Esophagus mucosa (tissue), 1 donor: ENCODE measurements at regions not wholly inside any gene's neighbourhood (a gene's known extent, or its start where the extent isn't known, plus 50 kb on each side); places are given as distances from the start of the nearest gene placed in this dataset.
"Not testable (repeated sequence)": the region's sequence is repeated elsewhere in the genome, so short reads cannot be mapped to it uniquely, and the experiment has no call there.

Experiments
- ATAC-seq: fragments of 200-7000 bp; cut with Tn5 transposase; one replicate; pipeline ENCODE4 v1.9.1; 2020
- donor health status: DM: yes; HTN: yes; CAD: no.

DNA sequence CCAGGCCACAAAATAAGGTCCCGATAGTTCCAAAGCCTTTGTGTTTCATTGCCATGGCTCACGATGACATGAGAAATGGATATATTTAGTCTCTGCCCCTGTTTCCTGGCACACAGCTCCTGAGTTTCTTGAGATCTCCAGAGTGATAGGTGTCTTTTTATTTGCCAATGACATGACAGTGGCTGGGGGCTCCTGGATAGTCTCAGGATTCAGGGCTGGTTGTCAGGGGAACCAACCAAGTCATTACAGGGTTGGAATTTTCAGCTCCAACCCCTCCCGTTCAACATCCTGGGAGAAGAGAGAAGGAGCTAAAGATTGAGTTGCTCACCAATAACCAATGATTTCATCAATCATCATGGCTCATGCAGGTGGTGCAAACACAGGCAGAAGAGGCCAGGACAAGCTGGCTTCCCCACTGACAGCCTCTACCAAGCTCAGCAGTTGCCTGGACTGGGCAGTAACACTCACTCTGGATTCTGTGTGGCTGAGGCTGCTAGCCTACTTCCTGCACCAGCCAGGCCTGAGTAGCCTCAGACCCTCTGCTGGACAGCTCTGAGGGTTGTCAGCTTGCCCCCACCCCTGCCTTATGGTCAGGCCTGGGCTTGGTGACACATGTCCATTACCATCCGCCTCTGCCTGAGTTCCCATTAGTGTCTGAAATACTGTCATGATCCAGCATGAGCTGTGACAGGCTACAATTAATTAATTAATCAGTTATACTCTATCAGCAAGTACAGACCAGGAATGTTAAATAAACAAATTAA lies 534.4 kb upstream of the CDH5 start:
- no peak for ATAC-seq

DNA sequence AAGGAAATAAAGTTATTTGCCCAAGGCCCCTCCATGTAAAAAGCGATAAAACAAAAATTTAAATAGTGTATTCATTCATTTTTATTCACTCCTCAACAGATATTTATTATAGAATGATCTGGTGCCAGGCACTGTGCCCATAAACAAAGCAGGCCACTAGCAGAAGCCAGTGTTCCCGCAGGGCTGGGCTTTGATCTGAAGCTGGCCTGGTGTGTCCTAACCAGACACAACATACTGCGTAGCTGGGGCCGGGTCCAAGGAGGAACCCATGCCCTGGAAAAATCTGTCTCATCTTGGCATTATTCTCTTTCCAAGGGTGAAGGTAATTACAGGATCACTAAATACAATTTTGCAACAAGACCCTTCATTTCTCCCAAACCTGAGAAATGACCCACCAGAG lies 537.4 kb upstream of the CDH5 start:
- ATAC-seq = no peak

DNA sequence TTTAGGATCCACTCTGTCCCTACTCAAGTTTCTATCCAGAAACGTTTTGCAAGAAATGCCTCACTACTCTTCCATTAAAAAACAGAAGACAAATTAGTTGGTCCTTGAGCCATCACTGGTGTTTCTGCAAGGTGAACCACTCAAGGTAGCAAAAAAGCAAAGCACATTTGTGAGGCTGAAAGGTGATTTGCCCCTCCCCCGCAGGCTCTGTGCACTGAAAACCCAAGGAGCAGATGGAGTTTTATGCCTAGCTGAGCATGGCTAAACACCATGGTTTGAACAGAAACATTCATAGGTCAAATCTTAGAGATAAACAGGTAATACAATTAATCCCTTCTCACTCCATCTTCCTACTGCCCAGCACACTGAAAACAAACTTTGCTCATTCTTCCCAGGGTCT lies 538.2 kb upstream of the CDH5 start:
- ATAC-seq = no peak

DNA sequence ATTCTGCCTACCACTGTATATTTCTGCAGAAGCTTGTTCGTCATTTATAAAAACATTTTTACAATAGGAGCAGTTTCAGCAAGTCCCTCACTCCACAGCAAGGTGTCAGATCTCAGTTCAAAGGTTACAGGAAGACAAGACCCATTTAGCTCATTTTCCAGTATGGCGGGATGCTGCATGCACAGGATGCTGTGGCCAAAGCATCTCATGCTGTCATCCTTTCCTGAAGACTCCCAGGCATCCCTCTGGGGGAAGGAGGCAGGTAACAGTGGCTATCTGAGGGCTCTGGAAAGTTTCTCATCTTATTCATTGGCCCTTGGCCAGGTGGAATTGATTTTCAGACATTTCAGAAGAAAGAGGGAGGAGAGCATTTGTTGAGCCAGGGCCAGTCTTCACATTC lies 539.3 kb upstream of the CDH5 start:
- ATAC-seq = no peak

DNA sequence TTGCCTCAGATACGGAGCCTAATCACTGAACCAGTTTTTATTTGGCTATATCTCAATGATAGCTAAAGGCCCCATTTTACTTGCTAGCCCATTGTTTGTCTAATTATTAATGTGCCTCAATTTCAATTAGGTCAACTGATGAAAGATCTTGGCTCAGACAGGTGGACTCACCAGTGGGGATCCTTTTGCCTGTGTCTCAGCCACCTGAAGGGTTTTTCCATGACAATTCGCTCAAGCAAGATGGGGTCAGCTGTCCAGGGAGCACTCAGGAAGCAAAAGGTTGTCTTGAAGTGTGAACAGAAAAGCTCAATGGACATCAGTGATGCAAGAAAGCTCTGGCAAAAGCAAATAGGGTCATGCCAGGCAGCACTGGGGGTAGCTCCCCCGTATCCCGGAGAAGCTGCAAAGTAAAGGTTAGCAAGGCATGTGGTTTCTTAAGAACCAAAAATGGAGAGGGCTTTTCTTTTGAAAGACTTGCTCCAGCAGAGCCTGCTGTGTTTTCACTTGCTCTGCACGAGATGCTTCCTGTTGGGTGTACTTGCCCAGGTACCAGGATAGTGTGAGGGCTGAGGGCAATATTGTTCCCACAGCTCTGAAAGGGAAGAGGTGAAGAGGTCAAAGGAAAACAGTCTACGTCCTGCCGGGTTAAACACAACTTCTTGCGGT lies 541.2 kb upstream of the CDH5 start:
- ATAC-seq = no peak

DNA sequence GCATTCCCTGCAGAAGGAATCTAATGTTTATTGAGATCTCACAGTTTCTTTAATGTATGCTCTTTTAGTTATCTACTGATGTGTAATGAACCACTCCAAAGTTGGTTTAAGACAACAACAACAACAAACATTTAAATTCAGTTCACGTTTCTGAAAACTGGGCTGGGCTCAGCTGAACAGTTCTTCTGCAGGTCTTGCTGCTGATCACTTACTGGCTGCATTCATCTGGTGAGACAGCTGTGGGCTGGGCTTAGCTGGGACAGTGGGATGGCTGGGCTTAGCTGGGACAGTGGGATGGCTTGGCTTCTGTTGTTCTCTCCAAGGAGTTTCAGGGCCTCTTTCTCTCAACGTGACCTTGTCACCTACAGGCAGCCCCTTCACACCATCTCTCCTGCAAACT lies 544.3 kb upstream of the CDH5 start:
- no peak for ATAC-seq

DNA sequence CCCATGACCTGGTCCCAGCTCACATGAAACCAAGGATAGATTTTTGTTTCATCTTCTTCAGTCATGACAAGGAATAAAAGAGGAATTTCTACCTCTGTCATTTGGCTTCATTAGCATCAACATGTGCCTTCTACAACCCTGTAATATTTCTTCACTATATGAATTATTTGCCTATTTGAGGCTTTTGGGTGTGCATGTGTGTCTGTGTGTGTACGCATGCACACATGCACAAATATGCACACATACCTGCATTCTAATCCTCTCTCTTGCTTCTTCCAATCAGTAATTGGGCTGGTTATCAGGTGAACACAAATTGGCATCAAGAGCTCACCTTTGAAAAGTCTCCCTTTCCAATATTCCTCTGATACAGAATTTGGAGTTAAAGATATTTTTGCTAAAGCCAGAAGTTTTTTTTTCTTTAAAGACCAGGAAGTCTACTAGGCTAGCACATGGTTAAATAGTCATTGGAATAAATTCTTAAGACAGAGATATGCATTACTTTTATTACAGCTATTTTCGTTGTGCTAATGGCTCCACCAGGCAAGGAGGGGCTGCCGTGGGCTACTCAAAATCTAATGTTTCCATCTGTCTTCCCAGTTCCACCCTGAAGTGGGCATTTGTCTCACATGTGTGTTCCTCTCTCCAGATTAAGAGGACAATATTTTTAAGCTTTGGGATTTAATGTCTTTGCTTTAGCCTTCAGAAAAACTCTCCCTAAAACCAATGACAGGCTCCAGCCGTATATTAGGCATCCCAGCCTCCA lies 547.2 kb upstream of the CDH5 start:
- ATAC-seq = no peak

DNA sequence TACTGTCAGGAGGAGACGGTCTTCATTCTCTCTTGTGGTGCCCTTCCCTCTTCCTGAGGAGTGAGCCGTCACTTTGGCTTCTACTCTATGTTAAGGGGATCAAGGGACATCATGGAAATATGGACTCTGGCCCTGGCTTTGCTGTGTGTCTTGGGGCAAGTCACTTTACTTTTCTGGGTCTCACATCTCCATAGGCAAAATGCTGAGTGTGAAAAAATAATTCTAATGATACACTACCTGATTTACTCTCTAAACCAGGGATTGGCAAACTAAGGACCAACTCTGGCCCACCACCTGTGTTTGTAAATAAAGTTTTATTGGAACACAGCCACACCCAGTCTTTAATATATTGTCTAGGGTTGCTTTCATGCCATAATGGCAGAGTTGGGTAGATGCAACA lies 548.7 kb upstream of the CDH5 start:
- ATAC-seq = no peak

DNA sequence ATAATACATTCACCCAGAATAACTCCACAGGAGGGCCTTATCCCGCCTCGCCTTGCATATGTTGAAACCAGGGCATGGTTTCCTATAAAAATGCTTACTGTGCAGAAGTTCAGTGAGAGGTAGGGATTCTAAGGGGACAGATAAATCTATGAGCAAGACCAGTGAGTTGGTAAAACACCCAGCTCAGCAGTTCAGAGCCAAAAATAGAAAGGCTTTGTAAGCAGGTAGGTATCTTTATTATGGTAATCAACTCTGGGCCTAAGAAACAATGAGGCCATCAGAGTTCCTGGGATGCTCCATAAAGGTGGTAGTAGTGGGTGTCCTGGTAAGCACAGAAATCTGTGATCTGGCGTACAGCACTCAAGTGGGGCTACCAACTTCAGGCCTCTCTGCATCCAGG lies 549.4 kb upstream of the CDH5 start:
- ATAC-seq = peak; percentile 38

DNA sequence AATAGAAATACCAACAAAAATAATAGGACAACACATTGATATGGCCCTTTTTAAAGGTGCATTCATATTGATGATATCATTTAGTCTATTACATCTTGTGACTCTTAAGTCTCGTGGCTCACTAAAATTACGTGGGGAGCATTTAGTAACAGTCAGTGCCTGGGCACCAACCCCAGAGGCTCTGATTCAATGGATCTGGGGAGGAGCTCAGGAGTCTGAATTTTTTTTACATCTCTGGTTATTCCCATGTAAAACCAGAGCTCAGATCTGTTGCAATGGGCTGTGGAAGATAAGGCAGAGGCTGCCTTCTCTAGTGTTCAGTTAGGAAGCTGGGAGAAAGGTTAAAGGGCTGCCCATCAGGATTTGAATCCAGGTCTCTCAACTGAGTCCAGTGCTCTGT lies 549.9 kb upstream of the CDH5 start:
- no peak for ATAC-seq

DNA sequence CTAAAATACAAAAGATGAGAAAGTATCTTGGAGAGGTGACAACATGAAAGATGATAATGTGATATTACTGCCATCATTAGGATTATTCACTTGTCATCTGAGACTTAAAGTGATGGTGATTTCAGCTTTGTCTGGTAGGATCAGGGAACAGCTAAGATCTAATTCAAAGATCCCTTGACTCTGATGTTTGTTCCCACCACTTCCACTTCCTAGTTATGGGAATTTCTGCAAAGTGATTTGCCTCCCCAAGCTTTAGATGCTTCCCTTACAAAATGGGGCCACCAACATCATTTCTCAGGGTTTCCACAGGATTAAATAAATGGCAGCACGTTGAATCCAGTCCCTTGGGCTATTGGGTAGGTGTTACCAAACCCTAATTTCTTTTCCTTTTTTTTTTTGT lies 550.8 kb upstream of the CDH5 start:
- ATAC-seq = no peak

DNA sequence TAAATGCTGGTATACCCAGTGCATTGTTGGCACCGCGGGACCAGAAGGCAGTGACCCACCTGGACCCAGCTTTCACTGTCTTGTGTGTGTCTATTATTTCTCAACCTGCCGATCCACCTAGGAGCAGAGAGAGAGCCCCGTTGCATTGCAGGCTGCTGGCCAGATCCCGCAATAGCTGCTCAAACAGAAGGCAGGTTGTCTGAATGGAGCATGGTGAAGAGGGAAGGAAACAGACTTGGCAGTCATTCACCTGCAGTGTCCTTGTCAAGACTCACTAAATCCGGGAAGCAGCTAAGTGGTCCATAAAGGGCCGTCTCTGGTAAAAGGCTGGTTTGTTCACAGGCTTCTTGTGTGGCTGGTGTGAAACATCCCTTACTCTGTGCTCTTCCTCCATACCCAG lies 552.6 kb upstream of the CDH5 start:
- ATAC-seq = not testable (repeated sequence)

DNA sequence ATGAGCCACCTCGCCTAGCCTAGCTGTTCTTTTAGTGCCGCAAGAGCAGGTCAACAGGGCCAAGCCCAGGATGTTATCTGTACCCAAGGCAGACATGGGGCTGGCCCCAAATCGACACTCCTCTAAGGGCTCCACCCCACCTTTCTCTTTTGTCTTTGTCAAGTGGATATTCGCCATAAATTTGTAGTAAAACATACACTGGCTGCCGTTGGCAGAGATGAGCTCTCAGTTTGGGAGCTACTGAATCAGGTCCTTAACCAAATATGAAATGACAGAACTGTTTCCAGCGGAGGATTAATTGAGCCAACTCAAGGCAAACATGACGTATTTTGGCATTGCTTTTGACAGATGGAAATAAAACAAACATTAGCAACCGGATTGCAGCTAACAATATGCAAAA lies 556.9 kb upstream of the CDH5 start:
- peak; percentile 95 for ATAC-seq

DNA sequence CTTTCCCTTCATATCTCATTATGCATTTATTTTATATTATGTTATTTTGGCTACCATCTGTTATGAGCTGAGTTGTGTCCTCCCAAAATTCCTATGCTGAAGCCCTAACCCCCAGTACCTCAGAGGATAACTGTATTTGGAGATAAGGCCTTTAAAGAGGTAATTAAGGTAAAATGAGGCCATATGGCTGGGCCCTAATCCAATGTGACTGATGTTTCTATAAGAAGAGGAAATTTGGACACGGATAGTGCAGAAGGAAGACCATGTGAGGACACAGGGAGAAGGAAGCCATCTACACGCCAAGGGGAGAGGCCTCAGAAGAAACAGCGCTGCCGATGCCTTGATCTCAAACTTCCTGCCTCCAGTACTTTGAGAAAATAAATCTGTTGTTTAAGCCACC lies 557.7 kb upstream of the CDH5 start:
- no peak for ATAC-seq

DNA sequence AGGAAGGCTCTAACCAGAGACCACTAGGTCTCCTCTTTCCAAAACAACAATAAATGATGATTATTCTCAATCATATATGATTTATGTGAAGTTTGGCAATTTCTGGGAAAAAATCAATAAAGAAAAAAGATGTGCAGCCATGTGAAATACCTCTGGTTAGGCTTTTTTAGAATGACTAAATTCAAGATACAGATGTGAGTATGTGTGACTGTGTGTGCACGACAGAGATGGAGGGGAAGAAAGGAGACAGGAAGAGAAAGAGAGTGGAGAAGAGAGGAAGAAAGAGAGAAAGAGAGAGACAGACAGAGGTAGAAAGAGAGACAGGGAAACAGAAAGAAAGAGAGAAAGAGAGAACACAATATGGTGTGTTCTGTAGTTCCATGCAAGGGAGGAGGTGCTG lies 558.6 kb upstream of the CDH5 start:
- ATAC-seq = no peak

DNA sequence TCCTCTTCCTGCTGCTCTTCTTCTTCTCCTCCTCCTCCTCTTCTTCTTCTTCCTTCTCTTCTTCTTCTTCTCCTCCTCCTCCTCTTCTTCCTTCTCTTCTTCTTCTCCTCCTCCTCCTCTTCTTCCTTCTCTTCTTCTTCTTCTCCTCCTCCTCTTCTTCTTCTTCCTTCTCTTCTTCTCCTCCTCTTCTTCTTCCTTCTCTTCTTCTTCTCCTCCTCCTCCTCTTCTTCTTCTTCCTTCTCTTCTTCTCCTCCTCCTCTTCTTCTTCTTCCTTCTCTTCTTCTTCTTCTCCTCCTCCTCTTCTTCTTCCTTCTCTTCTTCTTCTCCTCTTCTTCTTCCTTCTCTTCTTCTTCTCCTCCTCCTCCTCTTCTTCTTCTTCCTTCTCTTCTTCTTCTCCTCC lies 560.8 kb upstream of the CDH5 start:
- not testable (repeated sequence) for ATAC-seq

DNA sequence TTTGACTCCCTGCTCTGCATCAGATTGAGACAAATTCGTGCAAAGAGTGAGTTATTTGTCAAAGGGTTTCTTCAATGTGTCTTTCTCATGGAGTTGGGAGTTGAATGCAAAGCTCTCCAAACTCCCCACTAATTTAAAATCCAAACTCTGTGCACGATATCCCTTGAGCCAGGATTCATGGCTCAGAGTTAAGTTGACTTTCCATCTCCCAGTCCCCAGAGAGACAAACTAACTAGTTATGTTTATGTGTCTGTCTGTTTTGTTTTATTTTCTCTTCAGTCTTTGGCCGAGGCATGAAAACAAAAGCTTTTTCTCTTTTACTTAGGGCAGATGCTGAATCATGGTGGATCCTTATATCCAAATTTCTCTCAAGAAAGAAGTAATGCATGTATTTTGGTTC lies 570.0 kb upstream of the CDH5 start:
- ATAC-seq = no peak

DNA sequence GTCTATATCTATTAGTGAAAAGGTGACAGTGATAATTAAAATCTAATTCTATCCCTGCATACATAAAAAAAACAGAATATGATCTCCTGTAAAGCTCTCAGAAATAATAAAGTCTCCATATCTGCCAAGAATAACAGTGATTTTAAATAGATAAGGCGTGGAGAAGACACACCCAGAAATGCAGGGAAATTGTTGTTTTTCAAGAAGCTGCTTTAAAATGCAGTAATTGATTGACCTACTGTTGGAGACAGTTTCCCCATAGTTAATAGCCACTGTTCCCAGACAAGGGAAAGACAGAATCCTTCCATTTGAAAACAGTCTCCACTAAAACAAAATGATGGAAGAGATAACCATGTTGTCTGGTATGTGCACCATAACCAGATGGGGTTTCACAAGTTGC lies 571.5 kb upstream of the CDH5 start:
- ATAC-seq = no peak

DNA sequence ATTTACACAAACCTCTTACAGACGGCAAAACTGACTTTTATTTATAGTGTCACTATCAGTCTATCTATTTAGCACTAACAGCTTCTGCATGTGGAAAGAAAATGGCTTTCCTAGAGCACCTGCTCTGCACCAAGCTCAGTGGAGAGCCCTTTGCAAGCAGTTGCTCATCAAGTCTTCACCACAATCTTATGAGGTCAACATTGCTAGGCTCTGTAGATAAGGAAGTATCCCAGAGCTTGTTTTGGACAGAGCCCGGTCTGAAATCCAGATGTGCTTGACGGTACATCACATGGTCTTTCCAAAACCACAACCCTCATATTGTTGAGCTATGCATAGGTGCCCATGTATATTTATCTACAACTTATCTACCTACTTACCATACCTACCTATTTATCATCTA lies 572.7 kb upstream of the CDH5 start:
- no peak for ATAC-seq

DNA sequence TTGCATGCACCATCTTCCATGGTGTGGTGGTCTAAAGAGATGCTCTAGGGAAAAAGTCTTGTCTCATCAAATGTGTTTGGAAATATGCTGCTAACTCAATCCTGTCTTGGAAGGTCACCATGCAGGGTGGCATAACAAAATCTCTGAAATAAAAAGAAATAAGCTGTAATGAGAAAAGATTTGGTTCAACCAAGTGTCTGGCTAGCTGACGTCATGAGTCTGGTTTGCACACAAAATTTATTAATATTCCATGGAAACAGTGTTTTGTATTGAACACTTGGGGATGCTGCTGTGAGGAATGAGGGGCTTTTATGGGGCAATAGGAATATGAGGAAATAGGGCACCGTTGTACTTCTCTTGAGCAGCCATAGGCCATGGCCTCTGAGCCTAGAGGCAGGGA lies 575.7 kb upstream of the CDH5 start:
- no peak for ATAC-seq

DNA sequence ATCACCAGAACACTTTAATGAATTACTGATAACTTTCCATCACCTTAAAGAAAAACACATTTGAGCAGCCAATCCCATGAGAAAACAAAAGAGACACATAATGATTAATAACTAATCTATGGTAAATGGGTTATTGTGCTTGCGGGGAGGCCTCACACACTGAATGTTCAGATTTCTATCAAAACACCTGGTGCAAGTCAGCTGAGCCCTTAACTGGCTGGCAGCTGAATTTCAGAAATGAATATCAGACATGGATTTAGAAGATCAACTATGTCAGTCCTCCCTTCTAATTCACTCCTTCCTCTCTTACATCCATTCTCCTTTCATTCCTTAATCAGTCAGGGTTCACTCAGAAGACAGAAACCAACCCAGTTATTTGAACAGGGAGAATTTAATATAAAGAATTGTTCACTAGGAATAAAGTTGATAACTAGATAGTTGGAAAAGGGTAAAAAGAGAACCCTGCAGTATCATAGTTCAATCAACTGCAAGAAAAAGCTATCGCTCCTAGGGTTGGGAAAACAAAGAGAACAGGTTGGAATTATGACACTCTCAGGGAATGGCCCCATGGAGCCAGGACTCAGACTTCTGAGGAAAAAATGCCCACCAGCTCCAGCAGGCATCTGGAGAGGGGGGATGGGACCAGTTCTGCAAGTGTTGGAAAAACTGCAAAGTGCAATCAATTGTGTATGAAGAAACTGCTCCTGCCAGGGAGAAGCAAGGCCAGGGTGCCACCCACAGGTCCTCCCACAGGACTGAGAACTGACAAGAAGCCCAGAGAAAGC lies 577.1 kb upstream of the CDH5 start:
- no peak for ATAC-seq

DNA sequence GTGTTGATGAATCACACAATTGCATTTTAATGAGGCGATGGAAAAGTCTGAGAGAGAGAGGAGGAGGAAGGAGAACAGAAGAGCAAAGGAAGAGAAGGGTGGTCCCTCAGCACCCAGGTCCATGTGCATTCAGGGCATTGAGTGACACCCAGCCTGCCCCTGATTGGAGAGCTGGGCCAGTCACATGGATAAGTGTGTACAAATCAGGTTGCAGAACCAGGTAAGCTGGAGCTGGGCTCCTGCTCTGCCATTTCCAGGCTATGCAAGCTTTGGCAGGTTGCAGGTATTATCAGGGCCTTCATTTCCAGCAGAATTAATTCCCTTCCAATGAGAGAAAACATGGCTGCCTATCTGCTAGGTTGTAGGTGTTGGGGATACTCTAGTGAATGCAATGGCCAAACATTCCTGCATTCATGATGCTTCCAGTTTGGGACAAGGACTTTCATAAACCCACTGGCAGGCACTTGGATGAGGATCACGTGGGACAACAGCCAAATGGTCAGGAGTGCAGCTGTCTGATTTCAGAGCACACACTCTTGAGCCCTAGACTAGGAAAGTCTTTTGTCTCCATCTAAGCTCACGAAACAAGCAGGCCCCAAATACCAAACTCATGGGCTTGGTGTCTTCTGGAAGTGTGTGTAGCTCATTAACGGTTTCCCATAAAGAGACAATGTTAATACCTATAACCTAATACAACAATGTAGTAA lies 577.9 kb upstream of the CDH5 start:
- ATAC-seq = no peak
